GM19463 (cell line): ENCODE measurements at regions not wholly inside any gene's neighbourhood (a gene's known extent, or its start where the extent isn't known, plus 50 kb on each side); places are given as distances from the start of the nearest gene placed in this dataset.

ENCODE experiments used
- ATAC-seq: cut with Tn5 transposase; IDR thresholded peaks from one replicate; pipeline ENCODE4 v1.9.1; 2021; ENCODE audit warnings: mild to moderate bottlenecking, moderate library complexity; ENCODE audit not compliant: unreplicated experiment

DNA sequence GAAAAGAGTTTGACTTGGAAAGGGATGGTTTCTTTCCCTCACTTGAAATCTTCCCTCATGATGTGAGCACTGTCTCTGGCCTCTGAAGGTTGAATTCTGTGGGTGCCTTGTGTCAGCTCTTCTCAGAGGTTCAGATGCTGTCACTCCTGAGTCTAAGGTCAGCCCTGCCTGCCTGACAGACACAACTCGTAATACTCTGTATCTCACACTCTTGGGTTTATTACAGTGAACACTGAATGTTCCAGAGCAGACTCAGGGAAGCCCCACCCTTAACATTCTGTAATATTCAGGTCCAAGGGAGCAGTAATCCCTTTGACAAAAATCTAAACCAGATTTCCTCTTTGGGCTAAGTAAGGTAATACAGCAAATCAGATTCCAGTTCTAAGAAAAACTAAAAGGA, 837.8 kb downstream of the QKI start:
- ATAC-seq: no peak

DNA sequence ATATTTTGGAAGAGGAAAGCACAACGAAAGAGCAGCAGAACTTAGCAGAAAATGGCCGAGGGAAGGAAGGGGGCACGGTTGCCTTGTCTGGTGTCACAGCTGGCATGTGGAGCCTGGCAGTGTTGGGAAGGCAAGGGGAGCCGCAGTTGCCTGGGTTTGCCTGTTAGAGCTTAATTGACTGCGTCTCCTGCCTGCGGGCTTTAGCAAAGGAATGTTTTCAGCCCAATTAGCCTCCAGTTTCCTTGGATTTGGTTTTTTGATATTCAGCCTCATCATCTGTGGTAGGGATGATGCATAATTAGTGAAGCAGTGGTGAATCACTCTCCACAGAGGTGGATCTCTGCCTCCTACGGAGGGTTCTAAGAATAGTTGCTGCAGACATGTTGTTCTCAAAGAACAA, 832.6 kb downstream of the QKI start:
- ATAC-seq: no peak

DNA sequence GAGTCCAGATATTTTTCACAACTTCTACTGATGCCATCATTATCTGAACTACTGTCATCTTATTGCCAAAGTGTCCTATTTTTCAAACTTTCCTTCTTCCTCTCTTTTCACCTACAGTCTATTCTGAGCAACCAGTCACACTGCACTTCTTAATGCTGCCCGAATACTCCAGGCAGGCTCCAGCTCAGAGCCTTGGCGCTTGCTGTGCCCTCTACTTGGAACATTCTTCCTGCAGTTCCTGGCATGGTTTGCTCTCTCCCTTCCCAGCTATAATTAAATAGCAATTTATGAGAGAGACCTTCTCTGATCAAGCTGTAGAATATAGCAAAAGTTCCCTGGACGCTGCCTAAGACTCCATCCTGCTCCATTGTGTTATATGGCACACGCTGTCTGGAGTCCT, 831.6 kb downstream of the QKI start:
- ATAC-seq: no peak

DNA sequence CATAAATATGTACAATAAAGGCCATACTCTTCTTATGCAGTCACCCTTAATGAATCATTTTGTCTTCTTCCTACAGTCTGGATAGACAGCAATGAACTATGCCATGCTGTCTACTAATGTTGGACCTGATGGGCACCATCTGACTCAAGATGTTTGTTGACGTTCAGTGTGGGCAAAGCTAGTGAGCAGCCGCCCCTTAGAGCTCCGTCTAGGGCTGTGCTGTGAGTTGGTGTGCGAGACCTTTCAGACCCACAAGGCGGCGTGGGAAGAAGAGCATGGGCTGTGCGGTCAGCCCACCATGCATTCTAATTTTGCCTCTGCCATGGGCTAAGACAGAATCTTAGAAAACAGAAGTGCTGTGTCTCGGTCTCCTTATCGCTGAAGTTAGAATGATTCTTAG, 829.4 kb downstream of the QKI start:
- ATAC-seq: no peak

DNA sequence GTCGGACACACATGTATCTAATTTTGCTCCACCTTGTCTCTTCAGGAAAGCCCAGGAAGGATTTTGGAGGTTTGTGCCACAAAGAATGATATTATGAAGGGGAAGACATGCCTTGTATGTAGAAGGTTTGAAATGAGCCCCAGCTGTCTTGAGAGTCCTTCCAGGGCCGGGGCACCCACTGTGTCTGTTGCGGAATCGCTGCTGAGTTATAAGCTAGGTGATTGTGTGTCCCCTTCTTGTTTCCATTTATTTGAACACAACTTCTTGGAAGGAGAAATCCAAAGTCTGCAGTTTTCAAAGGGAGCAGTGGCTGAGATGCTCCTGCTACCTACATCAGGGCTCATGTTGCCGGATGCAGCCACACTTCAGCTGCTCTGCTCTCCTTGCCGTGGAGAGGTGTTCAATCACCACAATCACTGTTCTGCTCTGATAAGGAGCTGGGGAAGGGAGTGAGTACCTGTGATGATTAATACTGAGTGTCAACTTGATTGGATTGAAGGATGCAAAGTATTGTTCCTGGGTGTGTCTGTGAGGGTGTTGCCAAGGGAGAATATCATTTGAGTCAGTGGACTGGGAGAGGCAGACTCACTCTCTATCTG, 828.6 kb downstream of the QKI start:
- no peak for ATAC-seq

DNA sequence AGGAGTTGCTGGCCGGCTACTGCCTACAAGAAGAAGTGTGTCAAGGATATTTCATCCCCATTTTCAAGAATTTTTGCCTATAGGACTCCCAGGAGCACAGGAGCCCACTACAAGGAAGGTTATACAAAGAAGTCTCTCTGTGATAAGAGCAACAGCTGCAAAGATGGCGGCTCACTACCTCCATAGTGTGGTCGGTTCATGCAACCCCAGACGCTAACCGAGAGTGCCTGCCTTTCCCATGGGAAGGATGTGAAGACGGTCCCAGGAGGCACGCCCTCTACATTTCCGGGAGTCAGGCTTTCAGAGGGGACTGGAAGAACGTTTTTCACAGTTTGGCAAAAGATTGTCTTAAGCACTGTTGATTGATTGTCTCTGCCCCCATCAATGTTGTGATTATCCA, 816.3 kb downstream of the QKI start:
- no peak for ATAC-seq

DNA sequence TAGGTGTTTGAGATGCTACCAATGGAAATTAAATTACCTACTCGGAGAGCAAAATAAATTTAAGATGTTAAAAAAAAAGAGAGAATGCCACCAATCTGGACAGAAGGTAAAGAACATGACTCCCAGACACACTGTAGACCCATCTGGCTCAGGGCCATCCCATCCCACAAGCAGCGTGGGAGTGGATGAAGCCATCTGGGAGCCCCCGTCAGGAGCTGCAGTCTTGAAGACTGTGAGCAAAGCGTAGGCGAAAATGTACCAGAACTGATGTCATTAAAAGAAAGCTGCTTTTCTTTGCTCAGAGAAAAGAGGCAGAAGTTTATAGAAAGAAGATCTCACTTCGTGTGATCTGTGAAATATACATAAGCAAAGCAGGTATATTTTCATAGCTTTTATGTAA, 815.7 kb downstream of the QKI start:
- no peak for ATAC-seq

DNA sequence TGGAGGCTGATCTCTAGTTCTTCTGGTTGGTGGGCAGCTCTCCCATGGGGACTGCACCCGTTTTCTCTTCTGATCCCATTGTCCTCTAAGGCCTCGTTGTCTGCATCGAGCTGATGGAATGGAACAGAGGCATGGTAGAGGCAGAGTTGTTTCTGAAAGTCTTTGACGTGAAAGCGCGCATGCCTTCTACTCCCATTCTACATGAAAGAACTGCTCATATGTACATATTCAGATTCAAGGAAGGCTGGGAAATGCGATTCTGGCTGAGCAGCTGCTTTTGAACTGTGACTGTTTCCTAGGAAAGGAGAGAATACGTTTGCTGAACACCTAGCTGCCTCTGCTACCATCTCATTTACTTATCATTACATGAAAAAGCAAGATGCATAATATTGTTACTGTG, 815.2 kb downstream of the QKI start:
- ATAC-seq: no peak

DNA sequence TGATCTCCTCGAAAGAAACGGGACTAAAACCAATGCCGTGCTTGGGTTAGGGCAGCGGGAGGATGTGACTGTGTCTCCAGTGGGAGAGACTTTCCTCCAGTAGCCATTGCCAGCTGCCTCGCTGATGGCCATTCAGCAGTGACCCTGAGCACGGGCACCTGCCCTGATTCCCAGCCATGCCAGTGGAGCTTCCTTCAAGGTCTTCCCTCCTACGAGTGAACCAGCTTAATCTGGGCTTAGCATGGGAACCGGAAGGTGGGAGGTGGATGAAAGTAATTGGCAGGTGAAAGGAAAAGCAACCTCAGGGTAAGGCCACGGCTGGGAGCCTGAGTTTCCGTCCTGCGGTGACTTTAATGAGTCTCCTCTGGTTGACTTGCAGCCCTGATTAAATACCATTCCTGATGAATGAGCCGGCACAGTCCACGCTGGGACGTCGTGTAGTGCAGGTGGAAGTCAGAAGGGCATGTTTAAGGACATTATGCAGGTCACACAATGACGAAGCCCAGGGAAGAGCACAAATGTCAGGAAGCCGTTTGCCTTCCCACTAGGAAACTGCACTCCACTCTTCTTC, 813.5 kb downstream of the QKI start:
- no peak for ATAC-seq

DNA sequence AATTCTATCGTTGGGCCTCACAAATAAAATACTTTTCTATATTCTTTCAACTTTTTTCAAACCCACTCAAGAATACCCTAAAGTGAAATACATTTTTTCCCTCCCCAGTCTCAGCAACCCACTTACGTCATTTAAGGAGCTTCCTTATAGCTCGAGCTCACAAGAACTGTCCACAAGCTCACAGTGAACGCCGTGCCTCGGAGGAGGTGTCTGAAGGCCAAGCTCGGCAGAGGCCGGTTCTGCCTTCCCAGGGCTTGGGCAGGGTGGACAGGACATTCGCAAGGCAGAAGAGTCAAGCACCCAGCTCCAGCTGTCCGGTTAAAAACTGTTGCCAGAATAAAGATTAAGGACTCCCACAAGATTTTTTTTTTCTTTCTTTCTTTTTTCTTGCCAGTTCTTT, 802.3 kb downstream of the QKI start:
- ATAC-seq: no peak

DNA sequence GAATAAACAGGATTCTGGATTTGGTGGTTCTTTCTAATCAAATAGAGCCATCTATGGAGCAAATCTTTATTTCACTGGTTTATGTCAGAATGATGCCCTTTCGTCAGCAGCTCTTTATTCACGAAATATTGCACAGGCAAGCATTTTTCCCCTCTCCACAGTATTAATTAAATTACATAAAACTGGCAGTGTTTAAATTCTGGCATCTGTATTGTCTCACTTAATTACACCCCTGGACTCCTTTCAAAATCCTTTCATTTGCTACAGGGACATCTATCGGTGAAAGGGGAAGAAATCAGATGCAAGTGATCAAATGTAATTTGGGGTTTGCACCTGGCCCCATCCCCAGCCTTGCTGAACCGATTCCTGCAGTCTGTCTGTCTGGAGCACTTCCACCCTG, 801.9 kb downstream of the QKI start:
- no peak for ATAC-seq

DNA sequence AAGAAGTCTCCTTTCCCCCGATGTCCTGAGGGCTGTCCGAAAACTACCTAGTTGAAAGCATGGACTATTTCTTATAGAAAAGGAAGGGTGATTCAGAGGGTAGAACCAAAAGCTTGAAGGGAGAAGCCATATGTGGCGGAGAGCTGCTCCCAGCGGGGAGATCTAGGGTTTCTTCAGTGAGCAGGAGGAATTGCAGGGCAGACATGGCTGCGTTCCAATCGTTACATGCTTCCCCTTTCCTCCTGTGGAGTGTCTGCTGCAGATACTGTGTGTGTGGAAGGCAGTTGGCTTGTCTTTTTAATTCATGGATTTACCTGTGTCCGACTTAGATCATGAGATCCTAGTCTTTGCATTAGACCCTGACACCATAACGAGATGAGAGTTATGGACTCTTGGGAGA, 799.5 kb downstream of the QKI start:
- ATAC-seq: no peak

DNA sequence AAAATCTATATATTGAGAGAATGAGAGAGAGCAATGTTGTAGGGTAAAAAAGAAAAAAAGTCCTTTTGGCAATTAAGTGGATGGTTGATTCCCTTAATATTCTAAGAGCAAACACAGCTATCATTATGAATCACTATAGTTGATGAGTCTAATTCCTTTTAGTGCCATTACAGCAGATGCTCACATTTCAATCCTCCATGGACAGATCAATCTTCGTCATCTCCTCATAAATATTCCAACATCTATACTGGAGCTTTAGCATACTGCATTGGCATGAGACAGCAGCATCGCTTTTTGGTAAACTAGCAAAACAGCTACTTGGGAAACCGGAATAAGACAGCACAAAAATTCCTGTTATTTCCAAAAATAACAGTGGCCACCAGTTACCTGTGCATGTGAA, 796.7 kb downstream of the QKI start:
- ATAC-seq: no peak

DNA sequence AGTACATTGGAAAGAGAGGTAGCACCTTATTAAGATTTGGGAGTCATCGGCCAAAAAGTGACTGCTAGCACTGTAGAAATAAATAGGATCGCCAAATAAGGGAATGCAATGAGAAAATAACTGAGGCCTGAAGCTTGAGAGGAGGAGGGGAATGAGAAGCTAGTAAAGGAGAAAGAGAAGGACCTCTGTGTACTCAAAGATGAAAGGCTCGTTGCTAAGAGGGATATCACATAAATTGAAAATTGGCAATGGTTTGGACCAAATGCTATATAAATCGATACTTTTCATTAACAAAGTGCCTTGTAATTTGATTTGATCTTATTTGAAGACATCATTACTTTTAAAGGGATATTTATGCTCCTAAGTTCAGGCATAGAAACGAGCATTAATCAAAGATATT, 796.3 kb downstream of the QKI start:
- ATAC-seq: no peak

DNA sequence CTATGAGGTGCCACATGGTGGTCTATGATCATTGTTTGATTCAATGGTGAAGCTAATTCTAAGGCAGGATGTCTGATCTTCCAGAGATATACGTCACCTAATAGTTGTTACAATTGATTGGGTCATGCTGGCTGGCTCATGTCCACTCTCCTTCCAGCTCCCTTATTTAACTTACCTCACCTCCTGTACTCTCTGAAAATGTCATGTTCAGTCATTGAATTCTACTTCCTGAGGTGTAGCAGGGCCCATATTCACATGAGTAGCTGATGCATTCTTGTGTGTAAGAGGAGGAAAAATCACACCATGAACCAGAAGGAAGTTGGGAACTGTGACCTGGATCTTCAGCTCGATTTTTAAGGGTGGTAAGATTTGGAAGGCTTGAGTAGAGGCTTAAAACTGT, 795.8 kb downstream of the QKI start:
- ATAC-seq: no peak

DNA sequence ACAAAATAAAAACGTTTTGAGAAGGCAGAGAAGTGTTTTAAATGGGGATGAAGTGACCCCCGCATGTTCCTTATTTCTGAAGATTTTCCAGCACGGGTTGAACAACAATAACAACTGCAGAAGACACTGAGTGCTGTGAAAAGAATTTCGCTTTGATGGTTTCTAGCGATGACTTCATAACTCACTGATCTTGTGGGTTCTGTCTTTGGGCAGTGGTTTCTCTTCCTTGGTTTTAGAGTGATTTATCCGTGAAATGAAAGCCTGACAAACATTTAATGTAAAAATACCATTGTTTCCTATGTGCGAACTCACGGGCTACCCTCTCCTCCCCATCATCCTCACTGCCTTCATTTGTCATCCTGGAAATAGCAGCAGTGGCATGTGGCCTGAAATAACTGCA, 793.9 kb downstream of the QKI start:
- no peak for ATAC-seq

DNA sequence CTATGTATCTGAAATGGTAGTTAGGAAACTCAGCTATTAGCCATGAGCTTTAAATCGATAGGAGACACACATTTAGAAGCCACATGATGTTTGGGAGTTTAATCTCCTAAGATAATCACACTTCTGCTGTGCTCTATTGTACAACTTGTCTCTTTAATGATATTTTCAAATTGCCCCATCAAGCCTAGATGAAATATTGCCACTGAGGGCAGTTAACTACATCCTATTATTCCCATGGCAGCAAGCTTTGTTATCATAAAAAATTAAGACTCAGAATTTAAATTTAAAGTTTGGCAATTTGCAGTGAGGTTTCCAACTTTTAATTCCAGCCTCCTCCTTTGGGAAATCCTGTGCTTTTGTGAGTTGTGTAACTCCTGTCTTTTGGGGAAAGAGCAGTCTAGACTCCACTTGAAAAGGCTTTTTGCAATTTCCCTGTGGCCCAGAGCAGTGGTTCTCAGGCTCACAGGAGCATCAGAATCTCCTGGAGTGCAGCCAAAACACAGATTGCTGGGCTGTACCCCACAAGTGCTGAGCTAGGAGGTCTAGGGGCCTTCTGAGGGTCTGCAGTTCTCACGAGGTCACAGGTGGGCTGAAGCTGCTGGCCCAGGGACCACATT, 792.4 kb downstream of the QKI start:
- no peak for ATAC-seq

DNA sequence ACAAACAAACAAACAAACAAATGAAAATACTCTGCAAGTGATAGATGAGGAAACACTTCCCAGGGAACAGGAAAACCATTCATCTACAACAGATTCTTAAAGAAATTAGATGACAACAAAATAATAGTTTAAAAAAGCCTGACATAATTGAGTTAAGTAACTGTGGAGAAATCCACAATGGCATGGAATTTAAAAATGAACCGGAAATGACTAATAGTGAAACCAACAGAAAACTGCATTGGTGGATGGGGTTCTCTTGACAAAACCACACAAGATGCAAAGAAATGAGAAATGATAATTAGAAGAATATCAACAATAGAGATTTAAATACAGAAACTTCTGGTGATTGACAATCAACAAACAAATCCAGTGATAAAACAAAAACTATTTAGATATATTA, 785.6 kb downstream of the QKI start:
- no peak for ATAC-seq

DNA sequence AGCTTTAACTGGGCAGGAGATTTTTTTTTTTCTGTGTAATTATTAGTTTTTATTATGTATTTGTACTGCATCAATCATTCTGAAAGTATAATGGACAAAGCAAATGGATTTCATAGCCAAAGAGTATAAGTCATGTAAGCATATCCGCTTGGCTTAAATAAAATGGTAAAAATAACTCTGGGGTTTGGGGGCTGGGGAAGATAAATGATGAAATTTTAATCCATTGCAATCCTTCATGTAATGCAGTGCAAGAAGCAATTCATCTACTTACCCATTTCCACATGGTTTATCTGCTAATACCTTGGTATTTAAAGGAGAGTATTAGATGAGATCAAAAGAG, 781.4 kb downstream of the QKI start:
- ATAC-seq: no peak

DNA sequence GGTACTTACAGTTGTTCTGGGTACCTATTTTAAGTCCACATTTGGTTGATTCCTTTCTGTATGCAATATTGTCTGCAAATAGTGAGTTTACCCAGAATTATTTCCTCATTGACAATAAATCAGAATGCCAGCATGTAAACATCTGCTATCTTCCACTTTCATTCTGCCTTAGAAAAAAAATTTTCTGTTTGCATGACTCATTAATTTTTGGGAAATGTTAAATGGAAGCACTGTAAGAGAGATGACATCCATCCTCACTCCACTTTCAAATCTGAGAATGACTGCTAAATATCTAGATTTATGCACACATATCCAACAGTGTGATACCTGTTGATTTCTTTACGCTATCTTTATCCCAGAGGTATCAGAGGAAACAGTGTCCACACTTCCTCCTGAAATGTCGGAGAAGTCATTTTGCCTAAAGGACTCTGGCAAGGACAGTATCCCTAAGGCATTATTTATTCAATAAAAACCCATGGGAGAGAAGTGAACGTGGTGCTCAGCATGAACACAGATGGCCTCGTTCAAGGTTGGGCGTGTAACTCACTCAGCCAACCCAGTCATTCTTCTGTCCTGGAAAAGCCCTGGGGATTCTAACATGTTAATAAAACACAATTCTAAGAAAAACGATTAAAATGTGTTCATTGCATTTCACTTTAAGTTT, 780.9 kb downstream of the QKI start:
- ATAC-seq: no peak

DNA sequence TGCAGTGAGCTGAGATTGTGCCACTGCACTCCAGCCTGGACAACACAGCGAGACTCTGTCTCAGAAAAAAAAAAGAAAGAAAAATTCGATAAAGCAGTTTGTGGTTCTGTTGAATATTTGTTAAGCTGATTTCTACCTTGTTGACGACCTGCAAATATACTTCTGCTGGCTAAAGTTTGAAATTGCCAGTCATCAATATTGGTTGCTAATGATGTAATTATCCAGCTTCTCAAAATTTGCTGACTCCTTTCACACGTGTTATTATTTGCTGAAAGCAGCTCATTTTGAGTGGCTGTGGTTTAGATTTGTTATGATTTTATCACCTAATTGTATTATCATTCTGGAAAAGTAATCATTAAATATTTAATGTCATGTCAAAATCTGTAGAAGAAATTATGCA, 774.3 kb downstream of the QKI start:
- ATAC-seq: no peak

DNA sequence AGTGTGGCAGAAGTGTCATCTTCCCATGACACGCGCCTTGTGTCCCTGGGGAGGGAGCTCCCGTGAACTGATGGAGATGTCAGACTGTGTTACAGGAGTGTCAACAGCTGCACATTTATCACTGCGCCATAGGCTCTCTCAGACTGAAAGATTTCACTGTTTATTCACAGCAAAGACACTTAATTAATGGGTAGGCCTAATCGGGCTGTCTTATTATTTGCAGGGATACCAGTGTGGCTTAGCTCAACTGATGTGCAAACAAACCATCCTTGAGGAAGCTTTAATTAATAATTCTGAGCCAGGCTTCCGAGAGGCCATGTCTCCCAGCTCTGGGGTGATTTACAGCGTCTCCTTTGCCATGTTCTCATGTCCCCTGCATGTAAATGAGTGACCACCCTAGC, 771.0 kb downstream of the QKI start:
- ATAC-seq: no peak

DNA sequence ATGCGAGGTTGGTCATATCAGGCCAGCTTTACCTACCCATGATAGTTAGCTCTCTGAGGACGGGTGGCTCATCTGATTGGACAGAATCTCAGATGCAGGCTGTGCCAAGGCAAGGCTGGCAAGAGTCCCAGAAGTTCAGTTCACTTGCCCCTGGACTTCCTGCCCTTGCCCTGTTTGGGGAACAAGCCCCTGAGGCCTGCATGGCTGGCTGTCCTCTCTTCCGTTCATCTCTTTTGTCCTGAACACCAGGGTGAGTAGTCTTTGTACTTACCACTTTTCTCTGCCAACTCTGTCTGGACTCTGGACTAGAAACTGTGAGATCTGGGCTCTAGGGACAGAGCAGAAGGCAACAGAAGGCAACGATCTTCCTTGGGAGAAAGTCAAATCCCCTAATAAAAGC, 769.9 kb downstream of the QKI start:
- ATAC-seq: no peak
